ENCODE measurements at regions not wholly inside any gene's neighbourhood (a gene's known extent, or its start where the extent isn't known, plus 50 kb on each side); places are given as distances from the start of the nearest gene placed in this dataset.
A peak's percentile ranks its signal among the peaks of the same experiment; 100 is the strongest.

DNA sequence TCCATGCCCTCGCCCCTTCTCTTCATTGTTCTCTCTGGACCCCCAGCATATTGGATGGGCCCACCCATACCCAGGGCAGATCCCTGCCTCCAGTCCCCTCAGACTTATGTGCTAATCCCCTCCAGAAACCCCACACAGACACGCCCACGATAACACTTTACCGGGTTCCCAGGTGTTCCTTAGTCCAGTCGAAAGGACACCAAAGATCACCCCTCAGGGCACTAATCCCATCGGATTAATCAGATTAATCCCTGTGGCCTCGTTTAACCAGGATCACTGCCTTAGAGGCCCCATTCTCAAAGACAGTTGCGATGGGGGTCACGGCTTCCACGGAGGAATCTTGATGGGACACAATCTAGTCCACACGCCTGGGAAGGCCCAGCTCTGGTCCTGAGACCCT lies 80.8 kb downstream of the SHANK2 start (continued):
- TF ChIP-seq, protein P1, sequence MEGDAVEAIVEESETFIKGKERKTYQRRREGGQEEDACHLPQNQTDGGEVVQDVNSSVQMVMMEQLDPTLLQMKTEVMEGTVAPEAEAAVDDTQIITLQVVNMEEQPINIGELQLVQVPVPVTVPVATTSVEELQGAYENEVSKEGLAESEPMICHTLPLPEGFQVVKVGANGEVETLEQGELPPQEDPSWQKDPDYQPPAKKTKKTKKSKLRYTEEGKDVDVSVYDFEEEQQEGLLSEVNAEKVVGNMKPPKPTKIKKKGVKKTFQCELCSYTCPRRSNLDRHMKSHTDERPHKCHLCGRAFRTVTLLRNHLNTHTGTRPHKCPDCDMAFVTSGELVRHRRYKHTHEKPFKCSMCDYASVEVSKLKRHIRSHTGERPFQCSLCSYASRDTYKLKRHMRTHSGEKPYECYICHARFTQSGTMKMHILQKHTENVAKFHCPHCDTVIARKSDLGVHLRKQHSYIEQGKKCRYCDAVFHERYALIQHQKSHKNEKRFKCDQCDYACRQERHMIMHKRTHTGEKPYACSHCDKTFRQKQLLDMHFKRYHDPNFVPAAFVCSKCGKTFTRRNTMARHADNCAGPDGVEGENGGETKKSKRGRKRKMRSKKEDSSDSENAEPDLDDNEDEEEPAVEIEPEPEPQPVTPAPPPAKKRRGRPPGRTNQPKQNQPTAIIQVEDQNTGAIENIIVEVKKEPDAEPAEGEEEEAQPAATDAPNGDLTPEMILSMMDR (IDR thresholded peaks at IDR 0.05; ENCODE audit: low read depth, low read length, missing input control): no peak

DNA sequence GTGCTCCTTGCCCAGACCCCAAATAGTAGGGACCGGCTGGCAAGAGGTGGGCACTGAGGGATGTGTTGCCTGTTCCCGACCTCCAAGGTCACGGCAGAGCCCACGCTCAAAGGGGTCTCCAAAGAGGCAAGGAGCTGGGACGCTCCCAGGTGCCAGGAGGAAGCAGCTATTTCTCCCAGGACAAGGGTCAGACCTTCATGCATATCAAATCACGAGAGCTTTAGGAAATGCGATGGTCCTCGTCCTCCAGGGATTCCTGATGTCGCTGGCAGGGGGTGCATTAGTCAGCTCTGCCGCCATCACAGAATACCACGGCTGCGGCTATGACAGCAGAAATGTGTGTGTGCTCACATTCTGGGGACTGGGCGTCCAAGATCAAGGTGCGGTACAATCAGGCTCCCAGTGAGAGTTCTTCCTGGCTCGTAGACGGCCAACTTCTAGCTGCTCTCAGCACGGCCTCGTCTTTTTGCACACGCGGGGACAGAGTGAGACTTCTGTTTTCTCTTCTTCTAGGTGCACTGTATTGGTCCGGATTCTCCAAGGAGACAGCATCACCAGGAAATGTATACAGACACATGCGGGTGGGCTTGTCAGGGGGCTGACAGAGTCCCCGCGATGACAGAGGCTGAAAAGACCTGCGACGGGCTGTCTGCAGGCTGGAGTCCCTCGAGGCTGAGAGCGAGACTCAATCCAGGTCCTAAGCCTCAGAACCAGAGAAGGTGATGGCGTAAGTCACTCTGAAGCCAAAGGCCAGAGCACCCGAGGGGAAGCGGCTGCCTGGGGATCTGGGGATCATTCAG lies 81.6 kb downstream of the SHANK2 start:
- Histone ChIP-seq H3K27ac (ENCODE audit: low read depth in 1 of 2, low read length in 2 of 2) (no peak overlapping the region), H3K4me3 (ENCODE audit: low read depth in 1 of 3, low read length in 3 of 3) (no peak overlapping the region), H3K27me3 (ENCODE audit: control insufficient read depth in 4 of 4, insufficient read depth in 4 of 4, low read length in 3 of 4) (no peaks in the 10 kb centered on the region), H3K36me3 (ENCODE audit: control insufficient read depth in 4 of 4, insufficient read depth in 3 of 4, low read depth in 1 of 4, low read length in 3 of 4) (no peaks in the 10 kb centered on the region), H3K9ac (ENCODE audit: low read depth in 1 of 2, low read length in 2 of 2) (no peak overlapping the region), H3K9me3 (ENCODE audit: control insufficient read depth in 4 of 4, low read length in 3 of 4) (no peaks in the 10 kb centered on the region), H3K4me1 (ENCODE audit: control insufficient read depth in 4 of 4, insufficient read depth in 4 of 4, low read length in 3 of 4) (peaks cover 0 to 1% (median 0%) of the 10 kb centered on the region in 4 donors)
- WGBS: 94% methylated on average over 31 of the region's 31 CpGs
- no peak for TF ChIP-seq GABPA (IDR thresholded peaks at IDR 0.05 in 1 of 2, conservative IDR thresholded peaks at IDR 0.05 in 1 of 2)
- no peak for TF ChIP-seq FOXA2 (IDR thresholded peaks at IDR 0.05)
- TF ChIP-seq HNF4G (IDR thresholded peaks at IDR 0.05): no peak
- TF ChIP-seq RAD21 (IDR thresholded peaks at IDR 0.05): no peak
- TF ChIP-seq, protein P1 (IDR thresholded peaks at IDR 0.05; ENCODE audit: low read depth, low read length, missing input control): no peak
- peak; percentile 22 for DNase-seq (ENCODE audit: low spot score)

DNA sequence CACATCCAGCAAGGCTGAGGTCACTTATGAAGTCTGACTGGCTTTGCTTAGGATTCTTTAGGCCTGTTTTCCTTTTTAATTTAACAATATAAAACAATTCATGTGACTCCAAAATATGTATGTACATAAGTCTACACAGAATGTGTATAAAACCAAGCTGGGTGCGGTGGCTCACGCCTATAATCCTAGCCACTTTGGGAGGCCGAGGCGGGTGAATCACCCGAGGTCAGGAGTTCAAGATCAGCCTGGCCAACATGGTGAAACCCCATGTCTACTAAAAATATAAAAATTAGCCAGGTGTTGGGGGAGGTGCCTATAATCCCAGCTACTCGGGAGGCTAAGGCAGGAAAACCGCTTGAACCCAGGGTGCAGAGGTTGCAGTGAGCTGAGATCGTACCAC lies 83.1 kb downstream of the SHANK2 start:
- DNase-seq (ENCODE audit: low spot score): no peak
- Histone ChIP-seq H3K4me1 (ENCODE audit: control insufficient read depth in 4 of 4, insufficient read depth in 4 of 4, low read length in 3 of 4) (peaks cover 0 to 1% (median 0%) of the 10 kb centered on the region in 4 donors), H3K27ac (ENCODE audit: low read depth in 1 of 2, low read length in 2 of 2) (no peak overlapping the region), H3K9ac (ENCODE audit: low read depth in 1 of 2, low read length in 2 of 2) (no peak overlapping the region), H3K9me3 (ENCODE audit: control insufficient read depth in 4 of 4, low read length in 3 of 4) (no peaks in the 10 kb centered on the region), H3K4me3 (ENCODE audit: low read depth in 1 of 3, low read length in 3 of 3) (no peak overlapping the region), H3K36me3 (ENCODE audit: control insufficient read depth in 4 of 4, insufficient read depth in 3 of 4, low read depth in 1 of 4, low read length in 3 of 4) (peaks cover 0 to 2% (median 0%) of the 10 kb centered on the region in 4 donors), H3K27me3 (ENCODE audit: control insufficient read depth in 4 of 4, insufficient read depth in 4 of 4, low read length in 3 of 4) (no peaks in the 10 kb centered on the region)
- 80% methylated on average over 8 of the region's 8 CpGs for whole genome bisulfite sequencing
- TF ChIP-seq JUND (IDR thresholded peaks at IDR 0.05) (no peak), FOXA2 (IDR thresholded peaks at IDR 0.05) (no peak), FOXA1 (IDR thresholded peaks at IDR 0.05) (no peak), NR2F2 (IDR thresholded peaks at IDR 0.05) (no peak), SP1 (IDR thresholded peaks at IDR 0.05) (no peak), RXRA (IDR thresholded peaks at IDR 0.05) (no peak), YY1 (IDR thresholded peaks at IDR 0.05) (no peak), HNF4A (conservative IDR thresholded peaks at IDR 0.05) (no peak), TAF1 (conservative IDR thresholded peaks at IDR 0.05) (no peak)
- TF ChIP-seq, protein P2, sequence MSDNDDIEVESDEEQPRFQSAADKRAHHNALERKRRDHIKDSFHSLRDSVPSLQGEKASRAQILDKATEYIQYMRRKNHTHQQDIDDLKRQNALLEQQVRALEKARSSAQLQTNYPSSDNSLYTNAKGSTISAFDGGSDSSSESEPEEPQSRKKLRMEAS (IDR thresholded peaks at IDR 0.05): no peak
- TF ChIP-seq, protein P1 (IDR thresholded peaks at IDR 0.05; ENCODE audit: low read depth, low read length, missing input control): no peak
- TF ChIP-seq, protein P3, sequence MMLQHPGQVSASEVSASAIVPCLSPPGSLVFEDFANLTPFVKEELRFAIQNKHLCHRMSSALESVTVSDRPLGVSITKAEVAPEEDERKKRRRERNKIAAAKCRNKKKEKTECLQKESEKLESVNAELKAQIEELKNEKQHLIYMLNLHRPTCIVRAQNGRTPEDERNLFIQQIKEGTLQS (IDR thresholded peaks at IDR 0.05): no peak
- TF ChIP-seq, protein P4, sequence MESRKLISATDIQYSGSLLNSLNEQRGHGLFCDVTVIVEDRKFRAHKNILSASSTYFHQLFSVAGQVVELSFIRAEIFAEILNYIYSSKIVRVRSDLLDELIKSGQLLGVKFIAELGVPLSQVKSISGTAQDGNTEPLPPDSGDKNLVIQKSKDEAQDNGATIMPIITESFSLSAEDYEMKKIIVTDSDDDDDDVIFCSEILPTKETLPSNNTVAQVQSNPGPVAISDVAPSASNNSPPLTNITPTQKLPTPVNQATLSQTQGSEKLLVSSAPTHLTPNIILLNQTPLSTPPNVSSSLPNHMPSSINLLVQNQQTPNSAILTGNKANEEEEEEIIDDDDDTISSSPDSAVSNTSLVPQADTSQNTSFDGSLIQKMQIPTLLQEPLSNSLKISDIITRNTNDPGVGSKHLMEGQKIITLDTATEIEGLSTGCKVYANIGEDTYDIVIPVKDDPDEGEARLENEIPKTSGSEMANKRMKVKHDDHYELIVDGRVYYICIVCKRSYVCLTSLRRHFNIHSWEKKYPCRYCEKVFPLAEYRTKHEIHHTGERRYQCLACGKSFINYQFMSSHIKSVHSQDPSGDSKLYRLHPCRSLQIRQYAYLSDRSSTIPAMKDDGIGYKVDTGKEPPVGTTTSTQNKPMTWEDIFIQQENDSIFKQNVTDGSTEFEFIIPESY (IDR thresholded peaks at IDR 0.05): no peak
- TF ChIP-seq, protein P5, sequence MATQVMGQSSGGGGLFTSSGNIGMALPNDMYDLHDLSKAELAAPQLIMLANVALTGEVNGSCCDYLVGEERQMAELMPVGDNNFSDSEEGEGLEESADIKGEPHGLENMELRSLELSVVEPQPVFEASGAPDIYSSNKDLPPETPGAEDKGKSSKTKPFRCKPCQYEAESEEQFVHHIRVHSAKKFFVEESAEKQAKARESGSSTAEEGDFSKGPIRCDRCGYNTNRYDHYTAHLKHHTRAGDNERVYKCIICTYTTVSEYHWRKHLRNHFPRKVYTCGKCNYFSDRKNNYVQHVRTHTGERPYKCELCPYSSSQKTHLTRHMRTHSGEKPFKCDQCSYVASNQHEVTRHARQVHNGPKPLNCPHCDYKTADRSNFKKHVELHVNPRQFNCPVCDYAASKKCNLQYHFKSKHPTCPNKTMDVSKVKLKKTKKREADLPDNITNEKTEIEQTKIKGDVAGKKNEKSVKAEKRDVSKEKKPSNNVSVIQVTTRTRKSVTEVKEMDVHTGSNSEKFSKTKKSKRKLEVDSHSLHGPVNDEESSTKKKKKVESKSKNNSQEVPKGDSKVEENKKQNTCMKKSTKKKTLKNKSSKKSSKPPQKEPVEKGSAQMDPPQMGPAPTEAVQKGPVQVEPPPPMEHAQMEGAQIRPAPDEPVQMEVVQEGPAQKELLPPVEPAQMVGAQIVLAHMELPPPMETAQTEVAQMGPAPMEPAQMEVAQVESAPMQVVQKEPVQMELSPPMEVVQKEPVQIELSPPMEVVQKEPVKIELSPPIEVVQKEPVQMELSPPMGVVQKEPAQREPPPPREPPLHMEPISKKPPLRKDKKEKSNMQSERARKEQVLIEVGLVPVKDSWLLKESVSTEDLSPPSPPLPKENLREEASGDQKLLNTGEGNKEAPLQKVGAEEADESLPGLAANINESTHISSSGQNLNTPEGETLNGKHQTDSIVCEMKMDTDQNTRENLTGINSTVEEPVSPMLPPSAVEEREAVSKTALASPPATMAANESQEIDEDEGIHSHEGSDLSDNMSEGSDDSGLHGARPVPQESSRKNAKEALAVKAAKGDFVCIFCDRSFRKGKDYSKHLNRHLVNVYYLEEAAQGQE (IDR thresholded peaks at IDR 0.05): no peak

Data from liver (tissue), 8 donors.